ENCODE measurements at regions not wholly inside any gene's neighbourhood (a gene's known extent, or its start where the extent isn't known, plus 50 kb on each side); places are given as distances from the start of the nearest gene placed in this dataset.
A peak's percentile ranks its signal among the peaks of the same experiment; 100 is the strongest.
"Not testable (repeated sequence)": the region's sequence is repeated elsewhere in the genome, so short reads cannot be mapped to it uniquely, and the experiment has no call there.

GRCh38 chr10:85447690-85448089 is 918.9 kb downstream of the GRID1 start:
- DNase-seq (ENCODE audit: low spot score) = no peak

GRCh38 chr10:85448716-85449115 is 917.9 kb downstream of the GRID1 start:
- DNase-seq (ENCODE audit: low spot score) = no peak

GRCh38 chr10:85454386-85454785 is 912.2 kb downstream of the GRID1 start:
- no peak for DNase-seq (ENCODE audit: low spot score)

GRCh38 chr10:85457191-85457590 is 909.4 kb downstream of the GRID1 start:
- no peak for DNase-seq (ENCODE audit: low spot score)

DNA sequence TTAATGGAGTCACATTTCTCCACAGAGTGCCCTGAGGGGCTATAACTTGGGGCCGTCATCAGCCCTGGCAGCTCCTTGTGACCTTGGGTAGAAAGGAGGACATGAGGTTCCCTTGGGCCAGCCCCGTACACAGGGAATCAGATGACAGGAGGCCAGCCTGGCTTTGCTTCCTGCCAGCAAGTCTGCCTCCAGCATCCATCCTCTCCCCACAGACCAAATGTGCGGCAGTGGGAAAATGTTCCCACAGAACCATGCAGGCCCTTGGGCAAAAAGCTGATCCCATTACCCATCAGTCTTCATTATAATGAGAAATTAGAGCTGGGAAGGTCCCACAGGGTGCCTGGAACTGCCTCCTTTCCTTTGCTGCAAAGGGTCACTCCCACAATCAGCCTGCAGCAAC is 908.3 kb downstream of the GRID1 start:
- no peak for DNase-seq (ENCODE audit: low spot score)

GRCh38 chr10:85459906-85460305 is 906.7 kb downstream of the GRID1 start:
- DNase-seq (ENCODE audit: low spot score) = no peak

DNA sequence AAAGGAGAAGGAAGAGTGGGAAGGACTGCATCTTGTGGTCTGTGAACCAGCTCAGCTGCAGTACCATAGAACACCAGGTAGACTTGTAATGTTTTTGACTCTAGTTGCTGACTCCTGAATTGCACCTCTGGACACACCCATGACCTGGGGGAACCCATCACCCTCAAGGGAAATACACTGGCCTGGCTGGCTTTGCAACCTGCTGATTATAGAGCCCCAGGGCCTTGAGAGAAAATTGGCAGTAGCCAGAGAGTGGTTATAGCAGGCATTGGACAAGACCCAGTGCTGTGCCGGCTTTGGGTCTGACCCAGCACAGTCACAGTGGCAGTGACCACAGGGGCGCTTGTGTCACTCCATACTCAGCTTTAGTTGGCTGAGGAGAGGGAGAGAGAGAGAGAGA is 902.3 kb downstream of the GRID1 start:
- no peak for DNase-seq (ENCODE audit: low spot score)

DNA sequence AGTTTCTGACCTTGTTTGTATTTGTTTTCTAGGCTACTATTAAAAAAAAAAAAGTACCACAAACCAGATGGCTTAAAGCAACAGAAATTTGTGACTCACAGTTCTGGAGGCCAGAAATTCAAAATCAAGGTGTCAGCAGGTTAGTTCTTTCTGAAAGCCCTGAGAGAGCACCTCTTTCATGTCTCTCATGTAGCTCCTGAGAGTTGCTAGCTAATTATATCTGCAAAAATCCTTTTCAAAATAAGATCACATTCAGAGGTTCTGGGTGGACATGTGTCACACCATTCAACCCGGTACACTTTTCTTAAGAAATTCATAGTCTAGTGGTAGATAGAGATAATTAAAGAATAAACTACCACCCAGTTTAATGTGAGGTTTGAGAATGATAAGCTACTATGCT is 888.6 kb downstream of the GRID1 start:
- DNase-seq (ENCODE audit: low spot score) = no peak

DNA sequence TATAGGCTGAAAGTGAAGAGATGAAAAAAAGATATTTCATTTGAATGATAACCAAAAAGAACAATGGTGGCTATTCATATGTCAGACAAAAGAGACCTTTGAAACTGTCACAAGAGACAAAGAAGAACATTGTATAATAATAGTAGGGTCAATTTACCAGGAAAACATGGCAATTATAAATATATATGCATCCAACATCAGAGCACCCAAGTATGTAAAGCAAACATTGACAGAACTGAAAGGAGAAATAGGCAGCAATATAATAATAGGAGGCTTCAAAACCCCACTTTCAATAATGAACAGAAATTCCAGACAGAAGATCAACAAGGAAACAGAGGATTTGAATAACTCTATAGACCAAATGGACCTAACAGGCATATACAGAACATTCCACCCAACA is 876.2 kb downstream of the GRID1 start:
- DNase-seq (ENCODE audit: low spot score) = no peak

- DNase-seq (ENCODE audit: low spot score) = peak; percentile 80
Observed at GRCh38 chr10:85491652-85492051, 874.9 kb downstream of the GRID1 start.

GRCh38 chr10:85492684-85493083 is 873.9 kb downstream of the GRID1 start:
- peak; percentile 9 for DNase-seq (ENCODE audit: low spot score)

- DNase-seq (ENCODE audit: low spot score) = no peak
Observed at GRCh38 chr10:85493703-85494102, 872.9 kb downstream of the GRID1 start.

- DNase-seq (ENCODE audit: low spot score) = not testable (repeated sequence)
Observed at GRCh38 chr10:85504641-85505040, 862.0 kb downstream of the GRID1 start.

DNA sequence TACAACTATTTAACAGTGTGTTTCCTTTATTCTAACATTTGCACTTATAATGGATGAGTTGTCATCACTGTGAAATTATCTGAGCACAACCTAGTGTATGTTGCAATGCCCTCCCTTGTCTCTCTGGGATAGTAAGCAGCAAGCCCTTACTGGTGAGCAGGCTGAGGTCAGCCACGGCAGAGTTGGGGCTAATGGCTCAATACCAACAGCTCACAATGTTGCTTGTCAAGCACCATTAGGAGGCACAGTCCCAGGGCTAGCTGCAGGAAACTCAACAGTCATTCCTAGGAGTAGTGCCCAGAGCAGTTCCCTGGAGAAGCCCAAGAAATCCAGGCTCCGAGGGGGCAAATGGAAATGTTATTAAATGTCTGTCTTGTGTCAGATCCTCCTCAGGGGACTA is 858.4 kb downstream of the GRID1 start:
- DNase-seq (ENCODE audit: low spot score) = no peak

DNA sequence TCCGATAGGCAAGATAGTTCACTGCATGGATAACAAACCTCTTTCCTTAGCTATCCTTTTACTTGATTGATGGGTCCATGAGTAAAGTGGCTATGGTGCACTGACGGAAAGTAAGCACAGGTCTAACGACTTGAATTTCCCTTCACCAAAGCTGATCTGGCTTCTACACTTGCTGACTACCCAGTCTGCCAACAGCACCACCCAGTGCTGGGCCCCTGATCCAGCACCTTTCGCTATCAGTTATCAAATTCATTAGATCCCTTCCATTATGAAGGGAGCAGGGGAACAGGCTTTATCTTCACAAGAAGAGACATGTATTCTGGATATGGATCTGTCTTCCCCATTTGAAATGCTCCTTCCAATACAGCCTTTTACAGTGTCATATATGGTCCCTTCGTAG is 855.9 kb downstream of the GRID1 start:
- no peak for DNase-seq (ENCODE audit: low spot score)

GRCh38 chr10:85513436-85513835 is 853.2 kb downstream of the GRID1 start:
- DNase-seq (ENCODE audit: low spot score) = no peak

DNA sequence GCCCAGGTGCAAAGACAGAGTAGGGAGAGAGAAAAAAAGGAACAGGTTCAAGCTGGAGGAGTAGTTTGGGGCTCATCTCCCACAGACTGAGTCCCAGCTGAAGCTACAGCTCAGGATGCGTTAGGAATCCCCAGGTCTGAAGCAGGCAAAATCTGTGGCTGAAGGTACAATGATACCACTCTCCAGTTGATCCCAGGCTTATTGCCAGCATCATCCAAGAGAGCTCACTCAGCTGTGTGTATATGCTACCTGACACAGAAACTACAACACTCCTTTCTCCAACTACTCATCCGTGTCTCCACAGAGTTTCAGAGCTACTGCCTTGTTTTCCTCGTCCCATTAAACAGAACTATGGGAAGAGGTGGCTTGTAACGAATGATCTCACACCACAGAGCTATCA is 851.3 kb downstream of the GRID1 start:
- no peak for DNase-seq (ENCODE audit: low spot score)

GRCh38 chr10:85524001-85524666 is 842.5 kb downstream of the GRID1 start:
- no peak for DNase-seq (ENCODE audit: low spot score)

GRCh38 chr10:85527616-85528317 is 838.8 kb downstream of the GRID1 start:
- no peak for DNase-seq (ENCODE audit: low spot score)

DNA sequence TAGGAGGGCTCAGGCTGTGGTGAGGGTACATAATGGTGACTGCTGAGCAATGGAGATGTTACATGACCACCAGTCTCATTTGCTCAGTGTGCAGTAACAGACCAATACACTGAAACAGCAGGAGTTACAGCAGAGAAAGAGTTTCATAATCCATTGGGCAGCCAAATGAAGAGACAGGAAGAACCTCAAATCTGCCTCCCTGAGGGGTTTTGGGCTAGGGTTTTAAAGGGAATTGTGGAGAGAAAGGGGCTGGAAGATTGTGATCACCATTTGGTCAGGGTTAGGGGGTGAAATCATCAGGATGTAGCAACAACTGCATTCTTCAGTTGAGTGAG is 838.3 kb downstream of the GRID1 start:
- no peak for DNase-seq (ENCODE audit: low spot score)

GRCh38 chr10:85531706-85532105 is 834.9 kb downstream of the GRID1 start:
- DNase-seq (ENCODE audit: low spot score) = no peak

DNA sequence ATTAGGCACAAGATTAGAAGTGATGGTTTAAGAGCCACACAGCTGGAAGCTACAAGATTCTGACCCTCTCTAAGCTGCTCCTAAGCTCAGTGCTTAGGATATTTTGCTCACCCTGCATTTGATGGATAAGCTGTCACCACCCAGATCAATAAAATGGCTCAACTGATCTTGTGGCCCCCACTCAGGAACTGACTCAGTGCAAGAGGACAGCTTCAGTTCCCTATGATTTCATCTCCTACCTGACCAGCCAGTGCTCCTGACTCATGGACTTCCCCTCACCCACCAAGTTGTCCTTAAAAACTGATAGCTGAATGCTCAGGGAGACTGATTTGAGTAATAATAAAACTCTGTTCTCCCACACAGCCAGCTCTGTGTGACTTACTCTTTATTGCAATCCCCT is 833.8 kb downstream of the GRID1 start:
- DNase-seq (ENCODE audit: low spot score) = no peak

DNA sequence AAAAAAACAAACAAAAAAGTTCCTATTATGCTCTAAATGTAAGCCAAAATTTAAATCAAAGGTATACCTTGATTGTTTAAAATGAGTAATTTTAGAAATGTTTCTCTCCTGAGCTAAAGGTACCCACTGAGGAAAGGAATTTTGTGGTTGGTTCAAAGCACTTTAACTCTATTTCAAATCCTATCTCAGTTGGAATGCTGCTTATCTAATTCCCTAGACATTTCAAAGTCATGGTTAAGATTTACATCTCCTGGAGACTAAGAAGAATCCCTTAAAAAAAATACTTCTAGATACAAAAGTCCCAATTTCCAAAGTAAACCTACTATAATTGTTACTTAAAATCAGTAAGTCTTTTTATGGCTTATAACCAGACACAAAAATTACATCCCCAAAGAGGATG is 830.7 kb downstream of the GRID1 start:
- no peak for DNase-seq (ENCODE audit: low spot score)

GRCh38 chr10:85537561-85537960 is 829.0 kb downstream of the GRID1 start:
- DNase-seq (ENCODE audit: low spot score) = no peak
